HFFc6 (cell line): ENCODE measurements at regions not wholly inside any gene's neighbourhood (a gene's known extent, or its start where the extent isn't known, plus 50 kb on each side); places are given as distances from the start of the nearest gene placed in this dataset.

Experiments
- DNase-seq: peaks from one replicate; pipeline ENCODE4 v3.0.0-alpha.2; 2018
- H3K27ac Mint-ChIP-seq: 2 replicates; pipeline ENCODE4 v1.8.0; 2020; ENCODE audit warnings: mild to moderate bottlenecking, mixed read lengths
- H3K27me3 Mint-ChIP-seq: 2 replicates; pipeline ENCODE4 v1.8.0; 2021; ENCODE audit warnings: mild to moderate bottlenecking, moderate library complexity, mixed read lengths; ENCODE audit not compliant: insufficient read depth
- H3K36me3 Mint-ChIP-seq: 2 replicates; pipeline ENCODE4 v1.8.0; 2021; ENCODE audit warnings: low read depth, mixed read lengths
- H3K4me1 Mint-ChIP-seq: 2 replicates; pipeline ENCODE4 v1.8.0; 2020; ENCODE audit warnings: low read depth, mixed read lengths
- H3K4me3 Mint-ChIP-seq: 2 replicates; pipeline ENCODE4 v1.8.0; 2020; ENCODE audit warnings: mild to moderate bottlenecking, moderate library complexity, mixed read lengths
- H3K9me3 Mint-ChIP-seq: 2 replicates; pipeline ENCODE4 v1.8.0; 2020; ENCODE audit warnings: mild to moderate bottlenecking, mixed read lengths
- TF ChIP-seq, protein P1 (sequence below): fragments of 200-600 bp; sonication (generic); IDR thresholded peaks from 2 replicates; pipeline ENCODE4 v1.5.0; 2021; ENCODE audit warnings: antibody characterized with exemption, mild to moderate bottlenecking

DNA sequence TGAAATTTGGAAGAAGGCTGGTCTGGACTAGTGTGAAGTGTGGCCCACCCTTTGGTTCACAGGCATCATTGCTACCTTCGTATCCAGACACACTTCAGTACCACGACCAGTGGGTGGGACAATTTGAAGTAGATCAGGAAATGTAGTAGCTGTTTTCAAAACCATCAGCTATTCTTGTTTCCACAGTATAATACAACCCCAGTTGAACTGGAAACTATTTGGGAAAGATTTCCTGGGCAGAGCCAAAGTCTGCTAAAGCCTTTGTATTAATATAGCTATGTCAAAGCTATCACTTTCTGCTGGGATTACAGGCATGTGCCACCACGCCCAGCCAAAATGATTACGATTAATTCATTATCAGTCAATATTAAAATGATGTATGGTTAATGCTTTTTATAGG, 298.8 kb upstream of the RASGRP1 start:
- Mint-ChIP-seq H3K27me3 (no peaks in the 10 kb centered on the region; the same call in 1 of the 2 replicates), H3K9me3 (no peaks in the 10 kb centered on the region), H3K4me1 (peaks cover 75% of the 10 kb centered on the region), H3K27ac (no peak overlapping the region), H3K36me3 (peaks cover 4% of the 10 kb centered on the region; the same call in 1 of the 2 replicates), H3K4me3 (no peak overlapping the region)
- TF ChIP-seq, protein P1, sequence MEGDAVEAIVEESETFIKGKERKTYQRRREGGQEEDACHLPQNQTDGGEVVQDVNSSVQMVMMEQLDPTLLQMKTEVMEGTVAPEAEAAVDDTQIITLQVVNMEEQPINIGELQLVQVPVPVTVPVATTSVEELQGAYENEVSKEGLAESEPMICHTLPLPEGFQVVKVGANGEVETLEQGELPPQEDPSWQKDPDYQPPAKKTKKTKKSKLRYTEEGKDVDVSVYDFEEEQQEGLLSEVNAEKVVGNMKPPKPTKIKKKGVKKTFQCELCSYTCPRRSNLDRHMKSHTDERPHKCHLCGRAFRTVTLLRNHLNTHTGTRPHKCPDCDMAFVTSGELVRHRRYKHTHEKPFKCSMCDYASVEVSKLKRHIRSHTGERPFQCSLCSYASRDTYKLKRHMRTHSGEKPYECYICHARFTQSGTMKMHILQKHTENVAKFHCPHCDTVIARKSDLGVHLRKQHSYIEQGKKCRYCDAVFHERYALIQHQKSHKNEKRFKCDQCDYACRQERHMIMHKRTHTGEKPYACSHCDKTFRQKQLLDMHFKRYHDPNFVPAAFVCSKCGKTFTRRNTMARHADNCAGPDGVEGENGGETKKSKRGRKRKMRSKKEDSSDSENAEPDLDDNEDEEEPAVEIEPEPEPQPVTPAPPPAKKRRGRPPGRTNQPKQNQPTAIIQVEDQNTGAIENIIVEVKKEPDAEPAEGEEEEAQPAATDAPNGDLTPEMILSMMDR = no peak
- no peak for DNase-seq

DNA sequence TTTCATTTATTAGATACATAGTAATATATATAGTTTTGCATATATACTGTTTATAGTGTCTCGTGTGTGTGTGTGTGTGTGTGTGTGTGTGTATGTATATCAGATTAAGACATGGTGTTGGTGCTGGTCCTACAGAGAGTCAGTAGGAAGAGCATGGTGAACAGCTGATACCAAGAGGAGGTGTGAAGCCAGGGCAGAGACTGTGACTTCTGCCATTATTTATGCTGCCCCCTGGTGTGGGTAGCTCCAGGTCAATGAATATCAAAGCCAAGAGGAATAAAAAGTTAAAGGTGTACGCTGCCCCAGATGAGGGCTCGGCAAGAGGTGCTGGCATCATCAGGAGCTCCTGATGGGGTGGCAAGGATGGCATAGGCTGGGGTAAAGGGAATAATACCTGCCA, 299.5 kb upstream of the RASGRP1 start:
- TF ChIP-seq, protein P1 = peak; percentile 38
- Mint-ChIP-seq H3K4me3 (no peak overlapping the region), H3K36me3 (peaks cover 4% of the 10 kb centered on the region; the same call in 1 of the 2 replicates), H3K9me3 (no peaks in the 10 kb centered on the region), H3K27me3 (no peaks in the 10 kb centered on the region; the same call in 1 of the 2 replicates), H3K4me1 (peaks cover 82% of the 10 kb centered on the region), H3K27ac (no peak overlapping the region)
- DNase-seq = no peak

DNA sequence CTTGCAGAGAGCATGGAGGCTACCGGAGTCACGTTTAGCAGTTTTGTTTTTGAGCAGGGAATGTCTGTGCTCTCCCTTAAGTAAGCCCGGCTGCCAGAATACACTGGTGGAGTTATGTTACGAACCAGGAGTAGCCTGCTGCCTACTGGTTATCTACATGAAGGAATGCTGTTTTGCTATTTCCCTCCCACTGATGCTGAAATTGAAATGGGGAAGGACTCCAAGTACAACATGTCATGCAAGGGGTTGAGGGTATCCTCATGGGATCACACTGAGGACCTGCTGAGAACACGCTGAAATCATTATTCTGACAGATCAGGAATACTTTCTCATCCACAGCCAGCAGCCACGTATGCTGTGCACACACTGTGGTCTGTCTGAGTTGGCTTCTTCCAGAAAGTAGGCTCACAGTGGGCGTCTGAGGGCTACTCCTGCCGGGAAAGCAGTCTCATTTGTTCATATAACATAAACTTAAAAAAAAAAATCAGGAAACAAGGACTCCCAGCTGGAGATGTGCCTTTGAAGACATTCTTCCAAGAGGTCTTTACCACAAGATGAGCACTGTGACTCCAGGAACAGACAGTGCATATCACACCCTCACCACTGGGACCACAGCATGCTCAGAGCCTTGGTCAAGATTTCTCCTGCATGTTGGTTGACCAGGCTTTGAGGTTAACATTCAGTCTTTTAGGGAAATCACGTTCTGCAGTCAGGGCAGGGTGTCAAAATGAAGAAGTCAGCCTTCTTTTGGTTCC, 300.4 kb upstream of the RASGRP1 start:
- Mint-ChIP-seq H3K27me3 (no peaks in the 10 kb centered on the region; the same call in 1 of the 2 replicates), H3K9me3 (no peaks in the 10 kb centered on the region; the same call in 1 of the 2 replicates), H3K4me3 (no peak overlapping the region), H3K4me1 (peaks cover 81% of the 10 kb centered on the region), H3K36me3 (peaks cover 9% of the 10 kb centered on the region), H3K27ac (no peak overlapping the region)
- peak; percentile 39 for DNase-seq
- TF ChIP-seq, protein P1 = no peak

DNA sequence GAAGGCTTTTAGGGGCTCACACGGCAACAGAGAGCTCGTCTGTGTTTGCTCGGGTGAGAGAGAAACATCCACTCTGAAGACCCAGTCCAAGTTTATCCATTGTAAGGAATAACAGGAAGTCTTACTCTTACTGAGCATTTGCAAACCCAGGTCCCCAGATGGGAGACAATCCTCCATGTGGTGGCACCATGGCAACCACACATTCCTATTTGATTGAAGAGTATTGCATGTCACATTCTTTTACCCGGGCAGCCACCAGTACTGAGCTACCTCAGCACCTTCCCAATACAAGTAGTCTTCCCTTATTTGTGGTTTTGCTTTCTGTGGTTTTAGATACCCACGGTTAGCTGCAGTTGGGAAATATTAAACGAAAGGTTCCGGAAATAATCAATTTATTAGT, 302.9 kb upstream of the RASGRP1 start:
- TF ChIP-seq, protein P1 = no peak
- Mint-ChIP-seq H3K27ac (peak overlapping the region; percentile 97; the same call in 1 of the 2 replicates), H3K36me3 (peaks cover 30% of the 10 kb centered on the region), H3K4me3 (no peak overlapping the region), H3K9me3 (peaks cover 16% of the 10 kb centered on the region; the same call in 1 of the 2 replicates), H3K4me1 (peaks cover 68% of the 10 kb centered on the region), H3K27me3 (no peaks in the 10 kb centered on the region; the same call in 1 of the 2 replicates)
- no peak for DNase-seq

DNA sequence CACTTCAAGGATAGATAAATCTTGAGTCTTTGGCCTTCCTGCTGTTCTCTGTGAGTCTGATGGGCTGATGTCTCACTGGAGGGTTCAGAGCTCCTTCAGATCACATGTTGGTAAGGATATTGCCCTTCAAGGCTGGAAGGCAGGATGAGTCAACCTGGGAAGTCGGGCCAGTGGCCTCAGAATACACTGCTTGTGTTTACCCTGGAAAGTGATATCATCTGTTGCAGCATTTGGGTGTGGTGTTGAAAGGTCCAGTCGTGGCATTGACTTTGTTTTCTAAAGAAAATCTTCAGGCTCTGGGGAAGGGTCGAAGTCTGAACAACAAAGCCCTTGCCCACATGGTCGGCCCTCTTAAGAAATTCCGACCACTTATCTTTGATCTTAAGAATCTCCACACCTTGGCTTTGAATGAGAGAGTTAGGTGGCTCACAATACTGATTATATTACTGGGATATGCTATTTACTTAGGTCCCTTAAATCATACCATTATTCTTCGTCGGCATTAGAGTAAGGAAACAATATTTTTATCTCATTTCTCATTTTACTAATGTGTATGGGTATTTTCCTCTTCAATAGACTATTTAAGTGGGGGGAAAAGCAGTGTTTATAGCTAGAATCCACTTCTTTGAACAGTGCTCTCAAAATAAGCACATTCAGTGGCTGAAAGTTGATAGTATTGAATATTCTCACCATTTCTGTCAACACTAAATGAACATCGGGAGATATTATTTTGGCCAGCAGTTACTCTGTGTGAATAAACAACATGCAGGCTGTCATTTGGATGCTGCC, 303.9 kb upstream of the RASGRP1 start:
- Mint-ChIP-seq H3K27ac (peak overlapping the region; percentile 97), H3K9me3 (peaks cover 16% of the 10 kb centered on the region; the same call in 1 of the 2 replicates)
- peak; percentile 92 for DNase-seq

More for the DNA sequence above, 303.9 kb upstream of the RASGRP1 start:
- no peaks in the 10 kb centered on the region for H3K27me3 Mint-ChIP-seq
- H3K36me3 Mint-ChIP-seq = peaks cover 34% of the 10 kb centered on the region
- H3K4me1 Mint-ChIP-seq = peaks cover 73% of the 10 kb centered on the region
- TF ChIP-seq, protein P1 = no peak
- peak overlapping the region; percentile 75 for H3K4me3 Mint-ChIP-seq
